H9 (cell line): ENCODE measurements at regions not wholly inside any gene's neighbourhood (a gene's known extent, or its start where the extent isn't known, plus 50 kb on each side); places are given as distances from the start of the nearest gene placed in this dataset.

ENCODE experiments used
- DNase-seq: peaks from one replicate; pipeline ENCODE4 v3.0.0-alpha.2; 2017
- H2AFZ ChIP-seq: one replicate; pipeline ENCODE4 v1.6.1; 2013; ENCODE audit warnings: mild to moderate bottlenecking, low read length, control low read depth, moderate library complexity
- H2AK5ac ChIP-seq: 2 replicates; pipeline ENCODE4 v1.6.1; 2013; ENCODE audit warnings: low read length, control low read depth, mixed read lengths; ENCODE audit not compliant: insufficient read length
- H2BK120ac ChIP-seq: one replicate; pipeline ENCODE4 v1.6.1; 2013; ENCODE audit warnings: low read depth, mild to moderate bottlenecking, low read length, control low read depth, inconsistent platforms; ENCODE audit not compliant: poor library complexity, severe bottlenecking
- H2BK12ac ChIP-seq: 2 replicates; pipeline ENCODE4 v1.6.1; 2013; ENCODE audit warnings: low read length, control low read depth, mixed read lengths, low read depth; ENCODE audit not compliant: insufficient read length
- H2BK15ac ChIP-seq: 2 replicates; pipeline ENCODE4 v1.6.1; 2013; ENCODE audit warnings: low read depth, low read length, control low read depth
- H2BK20ac ChIP-seq: one replicate; pipeline ENCODE4 v1.6.1; 2013; ENCODE audit warnings: low read depth, mild to moderate bottlenecking, low read length, control low read depth, inconsistent platforms; ENCODE audit not compliant: poor library complexity, severe bottlenecking
- H2BK5ac ChIP-seq: 2 replicates; pipeline ENCODE4 v1.6.1; 2013; ENCODE audit warnings: low read length, control low read depth, mixed read lengths; ENCODE audit not compliant: insufficient read length
- H3K14ac ChIP-seq: 2 replicates; pipeline ENCODE4 v1.6.1; 2013; ENCODE audit warnings: low read length, control low read depth; ENCODE audit not compliant: insufficient read depth
- H3K18ac ChIP-seq: 2 replicates; pipeline ENCODE4 v1.6.1; 2013; ENCODE audit warnings: low read depth, mild to moderate bottlenecking, mixed read lengths, low read length, control low read depth; ENCODE audit not compliant: insufficient read length
- H3K23ac ChIP-seq: 2 replicates; pipeline ENCODE4 v1.6.1; 2013; ENCODE audit warnings: low read length, control low read depth, mixed read lengths, low read depth; ENCODE audit not compliant: insufficient read length
- H3K23me2 ChIP-seq: 2 replicates; pipeline ENCODE4 v1.6.1; 2013; ENCODE audit warnings: low read depth, mild to moderate bottlenecking, mixed read lengths, low read length, control low read depth; ENCODE audit not compliant: insufficient read length, poor library complexity, severe bottlenecking
- H3K27ac ChIP-seq: 2 replicates; pipeline ENCODE4 v1.5.1; 2013; ENCODE audit warnings: low read length, control low read depth, mixed read lengths, low read depth; ENCODE audit not compliant: insufficient read length
- H3K27me3 ChIP-seq: 2 replicates; pipeline ENCODE4 v1.6.1; 2013; ENCODE audit warnings: low read length, control low read depth, inconsistent platforms; ENCODE audit not compliant: insufficient read depth
- H3K4ac ChIP-seq: 2 replicates; pipeline ENCODE4 v1.6.1; 2013; ENCODE audit warnings: low read depth, mild to moderate bottlenecking, control low read depth, inconsistent platforms, low read length, moderate library complexity
- H3K4me1 ChIP-seq: 2 replicates; pipeline ENCODE4 v1.6.1; 2013; ENCODE audit warnings: low read length, control low read depth, inconsistent platforms; ENCODE audit not compliant: insufficient read depth
- H3K4me2 ChIP-seq: 2 replicates; pipeline ENCODE4 v1.6.1; 2013; ENCODE audit warnings: low read length, control low read depth, mixed read lengths; ENCODE audit not compliant: insufficient read length, insufficient read depth
- H3K56ac ChIP-seq: 2 replicates; pipeline ENCODE4 v1.6.1; 2013; ENCODE audit warnings: low read depth, mild to moderate bottlenecking, mixed read lengths, low read length, control low read depth; ENCODE audit not compliant: insufficient read length
- H3K79me1 ChIP-seq: 2 replicates; pipeline ENCODE4 v1.6.1; 2013; ENCODE audit warnings: low read depth, mild to moderate bottlenecking, moderate library complexity, low read length, control low read depth, inconsistent platforms; ENCODE audit not compliant: insufficient read depth, poor library complexity, severe bottlenecking
- H3K79me2 ChIP-seq: 2 replicates; pipeline ENCODE4 v1.6.1; 2013; ENCODE audit warnings: low read length, control low read depth, inconsistent platforms; ENCODE audit not compliant: insufficient read depth
- H3K9ac ChIP-seq: 2 replicates; pipeline ENCODE4 v1.6.1; 2013; ENCODE audit warnings: low read length, control low read depth, mixed read lengths; ENCODE audit not compliant: insufficient read length; ENCODE audit errors: extremely low read depth
- H3K9me3 ChIP-seq: one replicate; pipeline ENCODE4 v1.6.1; 2013; ENCODE audit warnings: low read depth, low read length, inconsistent platforms; ENCODE audit not compliant: control insufficient read depth
- H3T11ph ChIP-seq: one replicate; pipeline ENCODE4 v1.6.1; 2013; ENCODE audit warnings: mild to moderate bottlenecking, low read length, control low read depth, inconsistent platforms
- H4K20me1 ChIP-seq: one replicate; pipeline ENCODE4 v1.6.1; 2013; ENCODE audit not compliant: control insufficient read depth, insufficient read length, insufficient read depth
- H4K5ac ChIP-seq: 2 replicates; pipeline ENCODE4 v1.6.1; 2013; ENCODE audit warnings: low read depth, mild to moderate bottlenecking, mixed read lengths, low read length, control low read depth; ENCODE audit not compliant: insufficient read length
- H4K8ac ChIP-seq: replicated peaks from 2 replicates; pipeline ENCODE4 v1.6.1; 2013; ENCODE audit warnings: low read length, control low read depth, mixed read lengths, low read depth; ENCODE audit not compliant: insufficient read length
- H4K91ac ChIP-seq: 2 replicates; pipeline ENCODE4 v1.6.1; 2013; ENCODE audit warnings: low read depth, mild to moderate bottlenecking, moderate library complexity, mixed read lengths, low read length, control low read depth; ENCODE audit not compliant: insufficient read length
- H3K27ac Mint-ChIP-seq, 3 experiments: 2 replicates in 2 of 3; 3 replicates in 1 of 3; pipeline ENCODE4 v1.8.0; 2020 to 2021; ENCODE audit warnings: mixed read lengths in 3 of 3, mild to moderate bottlenecking in 1 of 3, moderate library complexity in 1 of 3
- H3K27me3 Mint-ChIP-seq: 2 replicates; pipeline ENCODE4 v1.8.0; 2021; ENCODE audit warnings: low read depth, mild to moderate bottlenecking, moderate library complexity, mixed read lengths
- H3K36me3 Mint-ChIP-seq, 3 experiments: 2 replicates in 2 of 3; 3 replicates in 1 of 3; pipeline ENCODE4 v1.8.0; 2020 to 2021; ENCODE audit warnings: low read depth in 3 of 3, mixed read lengths in 3 of 3; ENCODE audit not compliant: insufficient read depth in 1 of 3
- H3K4me1 Mint-ChIP-seq, 2 experiments: 2 replicates each; pipeline ENCODE4 v1.8.0; 2020; ENCODE audit warnings: mixed read lengths in 2 of 2
- H3K4me3 Mint-ChIP-seq, 2 experiments: 2 replicates in 1 of 2; 3 replicates in 1 of 2; pipeline ENCODE4 v1.8.0; 2020 to 2021; ENCODE audit warnings: mild to moderate bottlenecking in 2 of 2, mixed read lengths in 2 of 2, moderate library complexity in 1 of 2
- H3K9me3 Mint-ChIP-seq, 2 experiments: 2 replicates in 1 of 2; 3 replicates in 1 of 2; pipeline ENCODE4 v1.8.0; 2020; ENCODE audit warnings: mild to moderate bottlenecking in 2 of 2, mixed read lengths in 2 of 2, moderate library complexity in 1 of 2
- WGBS: extraction: QIAGEN DNeasy Blood & Tissue Kit; methylation state at CpG from one replicate; pipeline ENCODE4 v1.1.7; 2013; ENCODE audit warnings: missing lambda C conversion rate, low lambda C conversion rate, mixed read lengths; ENCODE audit not compliant: insufficient read length; ENCODE audit errors: extremely low coverage; 5-methylcytosine and 5-hydroxymethylcytosine counted together
- TF ChIP-seq, protein P1 (sequence below): fragments of 200-600 bp; sonication (generic); conservative IDR thresholded peaks from 3 replicates; pipeline ENCODE4 v1.8.0; 2021; ENCODE audit warnings: antibody characterized with exemption, mild to moderate bottlenecking

- Histone ChIP-seq H2BK12ac (no peak overlapping the region), H3K23ac (no peak overlapping the region), H3K14ac (no peak overlapping the region), H3T11ph (no peak overlapping the region), H3K27me3 (no peaks in the 10 kb centered on the region), H4K5ac (no peak overlapping the region), H2BK120ac (no peak overlapping the region), H3K4me1 (peaks cover 2% of the 10 kb centered on the region; the same call in 1 of the 2 replicates), H2BK15ac (no peak overlapping the region), H4K91ac (no peak overlapping the region), H4K20me1 (no peaks in the 10 kb centered on the region), H3K4me2 (no peak overlapping the region), H3K23me2 (no peaks in the 10 kb centered on the region), H2AFZ (no peak overlapping the region), H3K9me3 (no peaks in the 10 kb centered on the region), H2BK5ac (no peak overlapping the region), H3K4ac (no peak overlapping the region), H3K18ac (no peak overlapping the region), H3K27ac (no peak overlapping the region), H2AK5ac (no peak overlapping the region), H3K79me1 (no peaks in the 10 kb centered on the region), H3K9ac (no peak overlapping the region), H3K79me2 (no peaks in the 10 kb centered on the region), H2BK20ac (no peak overlapping the region), H3K56ac (no peak overlapping the region), H4K8ac (no peak overlapping the region)
- no CpG with 5 or more reads among the region's 5 CpGs for WGBS
- Mint-ChIP-seq H3K4me3 (no peak overlapping the region; a peak in 1 of 5 replicates), H3K36me3 (no peaks in the 10 kb centered on the region), H3K4me1 (peaks cover 37 to 39% of the 10 kb centered on the region in 2 experiments), H3K27ac (peak overlapping the region in 1 of 3 experiments; percentile 67; a peak in 4 of 7 replicates), H3K27me3 (no peaks in the 10 kb centered on the region), H3K9me3 (no peaks in the 10 kb centered on the region)
- DNase-seq: no peak
- TF ChIP-seq, protein P1, sequence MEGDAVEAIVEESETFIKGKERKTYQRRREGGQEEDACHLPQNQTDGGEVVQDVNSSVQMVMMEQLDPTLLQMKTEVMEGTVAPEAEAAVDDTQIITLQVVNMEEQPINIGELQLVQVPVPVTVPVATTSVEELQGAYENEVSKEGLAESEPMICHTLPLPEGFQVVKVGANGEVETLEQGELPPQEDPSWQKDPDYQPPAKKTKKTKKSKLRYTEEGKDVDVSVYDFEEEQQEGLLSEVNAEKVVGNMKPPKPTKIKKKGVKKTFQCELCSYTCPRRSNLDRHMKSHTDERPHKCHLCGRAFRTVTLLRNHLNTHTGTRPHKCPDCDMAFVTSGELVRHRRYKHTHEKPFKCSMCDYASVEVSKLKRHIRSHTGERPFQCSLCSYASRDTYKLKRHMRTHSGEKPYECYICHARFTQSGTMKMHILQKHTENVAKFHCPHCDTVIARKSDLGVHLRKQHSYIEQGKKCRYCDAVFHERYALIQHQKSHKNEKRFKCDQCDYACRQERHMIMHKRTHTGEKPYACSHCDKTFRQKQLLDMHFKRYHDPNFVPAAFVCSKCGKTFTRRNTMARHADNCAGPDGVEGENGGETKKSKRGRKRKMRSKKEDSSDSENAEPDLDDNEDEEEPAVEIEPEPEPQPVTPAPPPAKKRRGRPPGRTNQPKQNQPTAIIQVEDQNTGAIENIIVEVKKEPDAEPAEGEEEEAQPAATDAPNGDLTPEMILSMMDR: peak; percentile 39
These were observed 176.9 kb upstream of the FMN2 start for GRCh38 chr1:239914751-239915231.
